Activated CD4-positive, alpha-beta T cell treated with anti-CD3 and anti-CD28 coated beads for 36 hours (primary cell): ENCODE measurements at regions not wholly inside any gene's neighbourhood (a gene's known extent, or its start where the extent isn't known, plus 50 kb on each side); places are given as distances from the start of the nearest gene placed in this dataset.
"Not testable (repeated sequence)": the region's sequence is repeated elsewhere in the genome, so short reads cannot be mapped to it uniquely, and the experiment has no call there.

Experiments used
- ATAC-seq: fragments of 200-7000 bp; cut with Tn5 transposase; one replicate; pipeline ENCODE4 v1.10.0; 2021; ENCODE audit warnings: mild to moderate bottlenecking, moderate library complexity
- CTCF ChIA-PET: fragments of 350-600 bp; sonication (Branson Sonifier 250); formaldehyde crosslinking; loops from one replicate; lab custom pipeline; 2021; ENCODE audit warnings: antibody characterized with exemption; lab: Charles Lee
- POLR2A ChIA-PET: fragments of 350-600 bp; sonication (Branson Sonifier 250); formaldehyde crosslinking; loops from one replicate; lab custom pipeline; 2021; ENCODE audit warnings: antibody characterized with exemption, inconsistent platforms; lab: Charles Lee
- DNase-seq: peaks from one replicate; pipeline ENCODE4 v3.0.0-alpha.2; 2020
- H3K27ac Mint-ChIP-seq: one replicate; pipeline ENCODE4 v1.8.0; 2021; ENCODE audit warnings: mixed read lengths
- H3K27me3 Mint-ChIP-seq: one replicate; pipeline ENCODE4 v1.8.0; 2021; ENCODE audit warnings: mixed read lengths
- H3K36me3 Mint-ChIP-seq: one replicate; pipeline ENCODE4 v1.8.0; 2021; ENCODE audit warnings: low read depth, mixed read lengths
- H3K4me1 Mint-ChIP-seq: one replicate; pipeline ENCODE4 v1.8.0; 2021; ENCODE audit warnings: mixed read lengths
- H3K4me3 Mint-ChIP-seq: one replicate; pipeline ENCODE4 v1.8.0; 2021; ENCODE audit warnings: mild to moderate bottlenecking, moderate library complexity, mixed read lengths
- H3K9me3 Mint-ChIP-seq: one replicate; pipeline ENCODE4 v1.8.0; 2021; ENCODE audit warnings: low read depth, mixed read lengths
- intact Hi-C, 2 experiments: fragments of 100-400 bp; cut with DNase I in 1 of 2; cut with micrococcal nuclease in 1 of 2; formaldehyde crosslinking; loops; one replicate each; pipeline versions ENCODE4 v1.14.2 to v1.15.1; 2022 to 2024; cut with DNase I, micrococcal nuclease

DNA sequence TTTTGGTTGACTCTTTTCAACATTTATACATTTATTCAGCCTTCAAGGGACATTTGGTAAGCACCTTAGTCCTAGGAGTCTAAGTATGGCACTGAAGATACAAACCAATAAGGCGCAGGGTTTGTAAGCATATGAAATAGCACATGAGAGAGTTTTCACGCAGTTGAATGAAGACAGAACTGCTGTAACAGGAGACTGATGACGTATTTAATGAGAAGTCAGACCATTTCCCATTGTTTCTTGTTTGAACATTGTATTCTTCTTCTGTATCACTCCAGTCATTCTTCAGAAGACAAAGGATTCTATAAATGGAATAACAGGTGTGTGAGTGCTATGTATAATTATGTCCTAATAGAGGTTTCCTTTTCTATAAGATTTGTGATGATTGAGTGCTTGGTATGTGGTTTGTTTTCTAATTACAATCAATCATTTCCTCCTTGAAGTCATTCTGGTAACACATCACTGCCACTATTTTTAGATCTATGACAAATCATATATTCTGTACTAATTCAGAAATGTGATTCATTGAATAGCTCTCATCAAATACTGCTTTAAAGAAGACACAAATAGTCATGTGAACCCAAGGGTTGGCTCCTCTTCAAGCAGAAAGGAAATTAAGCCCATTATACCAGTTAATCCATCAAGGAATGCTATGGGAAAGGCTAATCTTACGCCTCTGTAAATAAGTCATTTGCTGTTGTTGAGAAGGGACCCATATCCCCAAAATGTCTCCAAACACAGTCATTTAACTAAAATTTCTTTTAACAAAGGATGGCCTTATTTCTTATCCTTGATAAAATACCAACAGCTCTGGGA, 222.8 kb upstream of the NBEA start:
- Mint-ChIP-seq H3K4me1 (no peaks in the 10 kb centered on the region), H3K27me3 (no peaks in the 10 kb centered on the region), H3K9me3 (no peaks in the 10 kb centered on the region), H3K27ac (no peak overlapping the region), H3K4me3 (no peak overlapping the region), H3K36me3 (no peaks in the 10 kb centered on the region)
- ChIA-PET POLR2A (no interaction called here), CTCF (no interaction called here)
- intact Hi-C loops: no loop called here
- DNase-seq (no peak), ATAC-seq (no peak)

GRCh38 chr13:34720618-34721017, 221.5 kb upstream of the NBEA start:
- Mint-ChIP-seq H3K36me3 (no peaks in the 10 kb centered on the region), H3K9me3 (no peaks in the 10 kb centered on the region), H3K27me3 (no peaks in the 10 kb centered on the region), H3K4me1 (no peaks in the 10 kb centered on the region), H3K27ac (no peak overlapping the region), H3K4me3 (no peak overlapping the region)
- ATAC-seq (peak; percentile 42), DNase-seq (no peak)
- ChIA-PET POLR2A (no interaction called here), CTCF (no interaction called here)
- intact Hi-C loops: no loop called here

- DNase-seq (no peak), ATAC-seq (no peak)
- H3K27ac Mint-ChIP-seq: no peak overlapping the region
- intact Hi-C loops: no loop called here
- H3K27me3 Mint-ChIP-seq: no peaks in the 10 kb centered on the region
- no peak overlapping the region for H3K4me3 Mint-ChIP-seq
- H3K36me3 Mint-ChIP-seq: no peaks in the 10 kb centered on the region
- H3K9me3 Mint-ChIP-seq: no peaks in the 10 kb centered on the region
- H3K4me1 Mint-ChIP-seq: no peaks in the 10 kb centered on the region
- ChIA-PET CTCF (no interaction called here), POLR2A (no interaction called here)
These were observed 220.2 kb upstream of the NBEA start for GRCh38 chr13:34721631-34722595.

- CTCF ChIA-PET: no interaction called here
- Mint-ChIP-seq H3K9me3 (no peaks in the 10 kb centered on the region), H3K4me1 (no peaks in the 10 kb centered on the region), H3K27ac (no peak overlapping the region), H3K27me3 (no peaks in the 10 kb centered on the region), H3K4me3 (no peak overlapping the region), H3K36me3 (no peaks in the 10 kb centered on the region)
- POLR2A ChIA-PET: no interaction called here
- intact Hi-C loops: no loop called here
- ATAC-seq: no peak
- DNase-seq: no peak
These were observed 219.1 kb upstream of the NBEA start for GRCh38 chr13:34722922-34723321.

DNA sequence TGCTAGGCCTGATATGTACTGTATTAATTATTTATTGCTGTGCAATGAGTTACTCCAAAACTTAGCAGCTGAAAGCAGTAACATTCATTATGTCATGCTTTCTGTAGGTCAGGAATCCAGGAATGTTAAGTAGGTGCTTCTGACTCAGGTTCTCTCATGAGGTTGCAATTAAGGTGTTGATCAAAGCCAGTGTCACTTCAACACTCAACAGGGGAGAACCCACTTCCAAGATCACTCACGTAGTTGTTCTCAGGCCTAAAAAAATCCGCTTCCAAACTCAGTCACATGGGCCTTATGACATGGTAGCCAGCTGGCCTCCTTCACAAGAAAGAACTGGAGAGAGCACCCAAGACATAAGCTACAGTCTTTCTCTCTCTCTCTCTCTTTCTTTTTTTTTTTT, 211.1 kb upstream of the NBEA start:
- H3K27ac Mint-ChIP-seq: no peak overlapping the region
- intact Hi-C loops: no loop called here
- no peaks in the 10 kb centered on the region for H3K36me3 Mint-ChIP-seq
- H3K27me3 Mint-ChIP-seq: no peaks in the 10 kb centered on the region
- no peak overlapping the region for H3K4me3 Mint-ChIP-seq
- H3K4me1 Mint-ChIP-seq: no peaks in the 10 kb centered on the region
- peaks cover 4% of the 10 kb centered on the region for H3K9me3 Mint-ChIP-seq
- ChIA-PET POLR2A (no interaction called here), CTCF (no interaction called here)
- ATAC-seq (no peak), DNase-seq (no peak)

DNA sequence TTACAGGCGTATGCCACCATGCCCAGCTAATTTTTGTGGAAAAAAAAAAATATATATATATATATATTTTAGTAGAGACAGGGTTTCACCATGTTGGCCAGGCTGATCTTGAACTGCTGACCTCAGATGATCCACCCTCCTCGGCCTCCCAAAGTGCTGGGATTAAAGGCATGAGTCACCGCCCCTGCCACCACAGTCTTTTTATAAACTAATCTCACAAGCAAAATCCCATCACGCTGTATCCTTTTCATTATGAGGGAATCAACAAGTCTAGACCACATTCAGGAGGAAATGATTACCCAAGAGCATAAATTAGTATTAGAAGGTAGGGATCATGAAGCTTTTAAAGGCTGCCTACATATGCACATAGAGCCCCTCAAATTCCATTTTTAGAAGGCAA, 210.6 kb upstream of the NBEA start:
- POLR2A ChIA-PET: no interaction called here
- Mint-ChIP-seq H3K9me3 (peaks cover 4% of the 10 kb centered on the region), H3K27ac (no peak overlapping the region), H3K4me1 (no peaks in the 10 kb centered on the region), H3K36me3 (no peaks in the 10 kb centered on the region), H3K27me3 (no peaks in the 10 kb centered on the region), H3K4me3 (no peak overlapping the region)
- intact Hi-C loops: no loop called here
- CTCF ChIA-PET: no interaction called here
- ATAC-seq (no peak), DNase-seq (no peak)

DNA sequence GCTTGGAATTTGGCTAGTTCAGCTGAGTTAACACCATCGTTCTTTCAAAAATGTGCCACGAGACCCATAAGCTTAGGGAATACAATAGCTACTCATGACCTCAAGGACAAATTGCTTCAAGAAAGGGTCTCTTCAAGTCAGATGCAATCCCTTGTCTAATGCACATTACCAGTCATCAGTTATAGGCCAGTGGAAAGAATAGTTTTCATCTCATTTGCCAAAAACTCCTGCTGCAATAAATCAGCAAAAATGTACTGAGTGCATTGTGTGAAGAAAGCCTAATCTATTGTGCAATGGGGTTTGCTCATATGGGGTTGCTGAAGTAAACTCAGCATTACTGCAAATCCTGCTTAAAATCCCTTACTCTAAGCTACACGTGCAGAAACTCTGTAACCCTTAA, 208.3 kb upstream of the NBEA start:
- ChIA-PET CTCF (no interaction called here), POLR2A (no interaction called here)
- ATAC-seq (no peak), DNase-seq (no peak)
- intact Hi-C loops: no loop called here
- Mint-ChIP-seq H3K9me3 (peaks cover 4% of the 10 kb centered on the region), H3K36me3 (no peaks in the 10 kb centered on the region), H3K27ac (no peak overlapping the region), H3K27me3 (no peaks in the 10 kb centered on the region), H3K4me1 (no peaks in the 10 kb centered on the region), H3K4me3 (no peak overlapping the region)

GRCh38 chr13:34734932-34735331, 207.1 kb upstream of the NBEA start:
- Mint-ChIP-seq H3K4me1 (no peaks in the 10 kb centered on the region), H3K9me3 (peaks cover 4% of the 10 kb centered on the region), H3K27ac (no peak overlapping the region), H3K27me3 (no peaks in the 10 kb centered on the region), H3K36me3 (no peaks in the 10 kb centered on the region), H3K4me3 (no peak overlapping the region)
- intact Hi-C loops: no loop called here
- POLR2A ChIA-PET: no interaction called here
- no peak for DNase-seq
- ATAC-seq: no peak
- CTCF ChIA-PET: no interaction called here

DNA sequence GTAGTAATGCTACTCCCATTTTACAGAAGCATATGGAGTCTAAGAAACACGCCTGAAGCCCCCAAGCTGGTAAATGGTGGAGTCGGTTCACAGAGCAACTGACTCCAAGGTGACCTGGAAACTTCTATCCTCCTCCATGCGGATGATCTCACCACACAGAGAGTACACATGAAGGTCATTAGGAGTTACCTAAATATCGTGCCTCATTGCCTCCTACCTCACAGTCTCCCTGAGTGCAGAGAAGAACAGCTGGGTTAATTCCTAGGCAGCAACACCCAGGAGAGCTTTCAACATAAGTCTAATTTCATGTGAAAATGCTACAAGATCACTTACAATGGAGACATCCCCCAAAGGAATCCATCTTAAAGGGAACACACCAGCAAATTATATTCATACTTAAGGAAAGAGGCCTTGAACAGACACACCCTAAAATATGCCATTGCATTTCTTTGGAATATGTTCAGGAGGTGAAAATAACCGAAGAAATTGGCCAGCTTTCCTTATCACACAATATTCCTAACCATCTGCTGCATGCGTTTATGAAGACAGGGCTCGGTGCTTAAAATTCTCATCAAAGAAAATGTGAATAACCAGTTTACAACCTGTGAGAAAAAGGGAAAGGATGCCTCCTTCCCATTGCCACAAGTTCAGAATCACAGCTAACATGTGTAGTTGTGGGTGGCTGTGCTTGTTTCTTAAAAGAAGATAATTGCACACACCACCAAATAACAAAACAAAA, 203.6 kb upstream of the NBEA start:
- no peak overlapping the region for H3K4me3 Mint-ChIP-seq
- ATAC-seq: no peak
- no peak overlapping the region for H3K27ac Mint-ChIP-seq
- intact Hi-C loops: no loop called here
- H3K9me3 Mint-ChIP-seq: peaks cover 2% of the 10 kb centered on the region
- DNase-seq: no peak
- ChIA-PET CTCF (interaction anchor here (1.0 kb wide), 1 partner anchor 32 kb away, joined by 3 read pairs; no protein-coding TSS in a partner anchor), POLR2A (no interaction called here)
- no peaks in the 10 kb centered on the region for H3K36me3 Mint-ChIP-seq
- no peaks in the 10 kb centered on the region for H3K4me1 Mint-ChIP-seq
- H3K27me3 Mint-ChIP-seq: no peaks in the 10 kb centered on the region

DNA sequence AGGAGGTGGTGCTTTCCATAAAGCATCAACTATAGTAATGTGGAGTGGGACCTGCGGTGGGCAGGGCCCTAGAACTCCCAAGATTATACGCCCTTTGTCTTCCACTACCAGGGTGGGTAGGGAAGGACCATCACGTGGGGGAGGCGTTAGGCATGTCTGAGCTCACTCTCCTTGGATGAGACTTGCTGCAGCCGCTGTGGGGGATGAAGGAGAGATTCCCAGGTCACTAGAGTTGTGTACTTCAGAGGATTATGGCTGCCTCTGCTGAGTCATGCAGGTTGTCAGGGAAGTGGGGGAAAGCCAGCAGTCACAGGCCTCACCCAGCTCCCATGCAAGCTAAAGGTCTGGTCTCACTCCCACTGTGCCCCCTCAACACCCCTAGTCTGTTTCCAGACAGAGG, 195.0 kb upstream of the NBEA start:
- H3K27ac Mint-ChIP-seq, POLR2A ChIA-PET, H3K4me3 Mint-ChIP-seq, intact Hi-C loops, H3K36me3 Mint-ChIP-seq, H3K9me3 Mint-ChIP-seq, ATAC-seq, DNase-seq, H3K4me1 Mint-ChIP-seq: not testable (repeated sequence)
- peaks cover 14% of the 10 kb centered on the region for H3K27me3 Mint-ChIP-seq
- CTCF ChIA-PET: interaction anchor here (0.6 kb wide), 1 partner anchor 1060 kb away, joined by 3 read pairs; no protein-coding TSS in a partner anchor

DNA sequence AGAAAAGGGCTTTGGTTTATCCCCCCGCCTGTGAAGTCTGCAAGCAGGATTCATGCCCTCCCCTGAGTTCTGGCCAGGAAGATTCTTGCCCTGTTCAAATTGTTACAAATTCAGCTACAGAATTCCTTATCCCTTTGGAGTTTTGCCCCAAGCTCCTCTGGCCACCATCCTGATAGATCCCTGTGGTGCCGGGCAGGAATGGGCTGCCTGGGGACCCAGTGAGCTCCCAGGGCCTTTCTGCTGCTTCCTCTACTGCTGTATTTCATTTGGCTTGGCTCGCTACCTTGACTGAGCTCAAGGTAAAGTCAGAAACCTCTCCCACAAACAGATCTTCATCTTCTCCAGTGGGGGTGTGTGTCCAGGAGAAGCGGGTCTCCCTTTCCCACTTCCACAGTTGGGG, 194.6 kb upstream of the NBEA start:
- Mint-ChIP-seq H3K4me1 (no peaks in the 10 kb centered on the region), H3K4me3 (no peak overlapping the region), H3K9me3 (peaks cover 6% of the 10 kb centered on the region), H3K27me3 (peaks cover 14% of the 10 kb centered on the region), H3K36me3 (no peaks in the 10 kb centered on the region), H3K27ac (no peak overlapping the region)
- ATAC-seq: no peak
- ChIA-PET POLR2A (no interaction called here), CTCF (interaction anchor here (0.6 kb wide), 1 partner anchor 1060 kb away, joined by 3 read pairs; no protein-coding TSS in a partner anchor)
- DNase-seq: no peak
- intact Hi-C loops: no loop called here
